AG10803 (cell line): ENCODE measurements at regions not wholly inside any gene's neighbourhood (a gene's known extent, or its start where the extent isn't known, plus 50 kb on each side); places are given as distances from the start of the nearest gene placed in this dataset.
"Not testable (repeated sequence)": the region's sequence is repeated elsewhere in the genome, so short reads cannot be mapped to it uniquely, and the experiment has no call there.

Experiments used
- DNase-seq: peaks from one replicate; pipeline ENCODE4 v3.0.0; 2010; ENCODE audit warnings: low read depth
- H3K4me3 ChIP-seq: 2 replicates; pipeline ENCODE4 v1.5.1; 2011; ENCODE audit warnings: mild to moderate bottlenecking, low read length, control low read depth
- TF ChIP-seq, protein P1 (sequence below): conservative IDR thresholded peaks from 2 replicates; pipeline ENCODE4 v1.5.1; 2011; ENCODE audit warnings: mild to moderate bottlenecking, low read length, control low read depth, inconsistent platforms

- TF ChIP-seq, protein P1, sequence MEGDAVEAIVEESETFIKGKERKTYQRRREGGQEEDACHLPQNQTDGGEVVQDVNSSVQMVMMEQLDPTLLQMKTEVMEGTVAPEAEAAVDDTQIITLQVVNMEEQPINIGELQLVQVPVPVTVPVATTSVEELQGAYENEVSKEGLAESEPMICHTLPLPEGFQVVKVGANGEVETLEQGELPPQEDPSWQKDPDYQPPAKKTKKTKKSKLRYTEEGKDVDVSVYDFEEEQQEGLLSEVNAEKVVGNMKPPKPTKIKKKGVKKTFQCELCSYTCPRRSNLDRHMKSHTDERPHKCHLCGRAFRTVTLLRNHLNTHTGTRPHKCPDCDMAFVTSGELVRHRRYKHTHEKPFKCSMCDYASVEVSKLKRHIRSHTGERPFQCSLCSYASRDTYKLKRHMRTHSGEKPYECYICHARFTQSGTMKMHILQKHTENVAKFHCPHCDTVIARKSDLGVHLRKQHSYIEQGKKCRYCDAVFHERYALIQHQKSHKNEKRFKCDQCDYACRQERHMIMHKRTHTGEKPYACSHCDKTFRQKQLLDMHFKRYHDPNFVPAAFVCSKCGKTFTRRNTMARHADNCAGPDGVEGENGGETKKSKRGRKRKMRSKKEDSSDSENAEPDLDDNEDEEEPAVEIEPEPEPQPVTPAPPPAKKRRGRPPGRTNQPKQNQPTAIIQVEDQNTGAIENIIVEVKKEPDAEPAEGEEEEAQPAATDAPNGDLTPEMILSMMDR: no peak
- DNase-seq: no peak
Measured at GRCh38 chr2:226463154-226463553, 336.5 kb downstream of the IRS1 start.

DNA sequence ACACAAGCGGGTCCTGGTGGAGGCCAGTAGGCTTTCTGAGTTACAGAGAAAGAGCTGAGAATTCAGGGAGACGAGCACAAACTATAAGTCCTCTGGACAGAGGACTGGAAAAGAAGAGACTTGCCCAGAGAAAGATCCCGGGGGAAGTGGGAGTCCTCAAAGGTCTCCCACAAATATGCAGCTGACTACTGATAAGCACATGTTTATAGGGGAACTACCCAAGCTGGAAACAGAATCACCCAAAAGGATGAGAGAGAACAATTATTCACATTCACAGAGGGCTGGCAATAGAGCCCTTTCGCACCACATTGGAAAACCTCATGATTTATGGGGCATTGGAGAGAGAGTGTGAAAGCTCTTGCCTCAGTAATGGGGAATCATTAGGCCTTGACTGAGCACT, 337.6 kb downstream of the IRS1 start:
- TF ChIP-seq, protein P1: no peak
- H3K4me3 ChIP-seq: no peak overlapping the region
- DNase-seq: no peak

More at GRCh38 chr2:226463154-226463553, 336.5 kb downstream of the IRS1 start:
- no peak overlapping the region for H3K4me3 ChIP-seq

- not testable (repeated sequence) for H3K4me3 ChIP-seq, DNase-seq
Measured at GRCh38 chr2:226456144-226456543, 343.5 kb downstream of the IRS1 start.

DNA sequence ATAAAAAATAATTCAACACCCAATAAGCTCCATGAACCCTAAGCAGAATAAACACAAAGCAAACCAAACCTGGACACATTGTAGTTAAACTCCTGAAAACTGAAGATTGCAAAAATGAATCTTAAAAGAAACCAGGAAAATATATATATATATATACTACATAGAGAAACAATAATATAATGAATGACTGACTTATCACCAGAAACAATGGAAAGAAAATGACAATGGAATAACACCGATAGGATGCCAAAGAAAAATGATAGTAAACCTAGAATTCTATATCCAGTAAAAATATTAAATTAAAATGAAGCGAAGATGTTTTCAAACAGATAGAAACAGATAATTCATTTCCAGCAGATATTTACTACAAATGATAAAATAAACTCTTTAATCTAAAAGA, 346.9 kb downstream of the IRS1 start:
- no peak overlapping the region for H3K4me3 ChIP-seq
- DNase-seq: no peak
- TF ChIP-seq, protein P1: no peak

GRCh38 chr2:226451486-226451885, 348.1 kb downstream of the IRS1 start:
- TF ChIP-seq, protein P1: no peak
- no peak for DNase-seq
- no peak overlapping the region for H3K4me3 ChIP-seq

DNA sequence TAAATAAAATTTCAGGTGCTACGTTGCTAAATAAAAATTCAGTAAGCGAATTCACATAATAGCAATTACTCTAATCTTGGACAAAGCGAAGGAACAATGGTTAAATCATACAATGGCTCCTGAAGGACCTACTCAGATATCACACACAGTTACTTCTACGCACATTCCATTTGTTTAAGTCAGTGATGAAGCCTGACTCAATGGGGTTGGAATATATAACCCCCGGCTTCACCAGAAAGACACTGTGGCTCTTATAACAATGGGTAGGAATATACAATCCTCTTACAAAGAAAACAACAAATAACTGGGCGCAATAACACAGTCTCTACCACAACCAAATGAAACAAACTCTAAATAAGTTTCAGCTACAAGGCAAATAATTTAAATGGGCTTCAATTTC, 349.5 kb downstream of the IRS1 start:
- no peak overlapping the region for H3K4me3 ChIP-seq
- DNase-seq: no peak
- TF ChIP-seq, protein P1: no peak

DNA sequence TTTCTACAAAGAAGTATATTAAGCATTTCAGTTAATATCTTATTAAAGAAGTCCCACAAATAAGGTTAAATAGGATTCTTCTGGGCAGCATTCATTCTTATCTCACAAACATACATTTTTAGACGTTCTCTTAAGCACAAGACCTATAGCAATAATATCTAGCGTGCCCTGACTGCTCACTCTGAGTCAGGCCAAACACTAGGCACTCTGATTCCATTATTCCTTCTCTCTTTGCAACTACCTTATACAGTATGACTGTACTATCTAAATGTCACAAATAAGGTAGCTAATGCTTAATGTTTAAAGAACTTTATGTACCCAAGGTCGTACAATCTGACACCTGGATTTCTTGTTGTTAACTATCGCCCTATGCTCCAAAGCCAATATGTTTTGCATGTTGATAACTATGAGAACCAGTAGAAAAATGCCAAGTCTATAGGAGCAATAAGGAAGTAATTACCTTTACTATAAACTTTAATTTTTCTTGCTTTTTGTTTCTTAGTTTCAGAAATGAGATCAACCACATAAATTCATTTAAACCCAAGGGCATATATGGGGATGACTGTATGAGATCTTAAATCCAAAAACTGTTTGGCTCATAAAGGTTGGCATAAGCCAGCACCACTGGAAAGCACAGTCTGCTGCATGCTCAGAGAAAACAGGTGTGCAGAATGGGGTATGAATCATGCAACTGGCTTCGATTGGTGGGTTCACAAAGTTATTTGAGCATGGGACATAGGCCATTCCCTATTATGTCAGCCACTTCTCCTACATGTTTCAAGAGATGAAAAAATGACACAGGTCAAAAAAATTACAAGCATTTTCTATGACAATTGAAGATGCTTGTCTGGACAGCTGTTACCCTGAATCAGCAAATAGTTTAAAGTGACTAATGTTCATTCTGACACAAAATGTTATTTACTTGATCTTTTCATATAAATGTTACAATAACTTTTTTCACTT, 352.0 kb downstream of the IRS1 start:
- TF ChIP-seq, protein P1: no peak
- peak; percentile 74 for DNase-seq
- H3K4me3 ChIP-seq: no peak overlapping the region
